ENCODE measurements at regions not wholly inside any gene's neighbourhood (a gene's known extent, or its start where the extent isn't known, plus 50 kb on each side); places are given as distances from the start of the nearest gene placed in this dataset.
A peak's percentile ranks its signal among the peaks of the same experiment; 100 is the strongest.

DNA sequence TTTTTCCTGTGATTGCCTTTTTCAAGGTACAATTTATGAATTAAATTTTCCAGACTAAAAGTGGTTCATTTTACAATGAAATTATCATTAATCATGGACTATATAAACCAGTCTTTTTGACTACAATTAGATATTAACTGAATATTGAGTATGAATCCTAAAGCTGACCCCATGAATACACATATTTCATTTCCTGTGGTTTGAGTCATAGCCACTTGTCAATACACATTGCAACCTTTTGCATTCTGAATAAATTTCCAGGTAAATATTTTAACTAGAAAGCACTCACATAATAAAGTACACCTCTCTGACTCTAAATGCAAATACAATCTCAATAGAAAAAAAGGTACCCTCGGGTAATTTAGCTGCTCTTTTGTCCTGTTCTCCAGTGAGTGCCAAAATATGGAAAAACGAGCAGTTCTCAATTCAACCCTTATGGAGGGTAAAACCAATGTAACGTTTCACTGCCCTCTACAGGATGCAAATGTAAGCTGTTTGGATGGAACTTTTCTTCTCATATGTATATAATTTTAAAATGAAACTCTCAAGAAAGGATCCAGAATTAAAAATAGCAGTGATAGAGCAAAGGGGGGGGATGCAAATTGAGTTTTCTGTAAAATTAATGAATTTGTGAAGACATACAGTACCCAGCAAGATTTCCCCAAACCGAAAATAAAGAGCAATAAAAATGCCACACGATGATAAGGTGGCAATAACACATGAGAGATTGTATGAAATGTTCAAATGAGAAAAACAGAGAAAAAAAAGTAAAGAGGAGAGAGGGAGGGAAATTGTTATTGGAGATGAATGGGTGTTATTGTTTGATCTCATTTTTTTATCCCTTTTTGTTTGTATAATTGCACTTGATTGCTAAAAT lies 1795.7 kb upstream of the PIK3C3 start:
- no peak for TF ChIP-seq POLR2A (IDR thresholded peaks at IDR 0.05)
- TF ChIP-seq, protein P1, sequence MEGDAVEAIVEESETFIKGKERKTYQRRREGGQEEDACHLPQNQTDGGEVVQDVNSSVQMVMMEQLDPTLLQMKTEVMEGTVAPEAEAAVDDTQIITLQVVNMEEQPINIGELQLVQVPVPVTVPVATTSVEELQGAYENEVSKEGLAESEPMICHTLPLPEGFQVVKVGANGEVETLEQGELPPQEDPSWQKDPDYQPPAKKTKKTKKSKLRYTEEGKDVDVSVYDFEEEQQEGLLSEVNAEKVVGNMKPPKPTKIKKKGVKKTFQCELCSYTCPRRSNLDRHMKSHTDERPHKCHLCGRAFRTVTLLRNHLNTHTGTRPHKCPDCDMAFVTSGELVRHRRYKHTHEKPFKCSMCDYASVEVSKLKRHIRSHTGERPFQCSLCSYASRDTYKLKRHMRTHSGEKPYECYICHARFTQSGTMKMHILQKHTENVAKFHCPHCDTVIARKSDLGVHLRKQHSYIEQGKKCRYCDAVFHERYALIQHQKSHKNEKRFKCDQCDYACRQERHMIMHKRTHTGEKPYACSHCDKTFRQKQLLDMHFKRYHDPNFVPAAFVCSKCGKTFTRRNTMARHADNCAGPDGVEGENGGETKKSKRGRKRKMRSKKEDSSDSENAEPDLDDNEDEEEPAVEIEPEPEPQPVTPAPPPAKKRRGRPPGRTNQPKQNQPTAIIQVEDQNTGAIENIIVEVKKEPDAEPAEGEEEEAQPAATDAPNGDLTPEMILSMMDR (IDR thresholded peaks at IDR 0.05), result peak in 4 of 5 experiments; percentile 22 to 39 (median 34)
- no peak for TF ChIP-seq EP300 (IDR thresholded peaks at IDR 0.05; ENCODE audit: low read depth)
- TF ChIP-seq POLR2AphosphoS5 (IDR thresholded peaks at IDR 0.05), result no peak
